ENCODE measurements at regions not wholly inside any gene's neighbourhood (a gene's known extent, or its start where the extent isn't known, plus 50 kb on each side); places are given as distances from the start of the nearest gene placed in this dataset.
"Not testable (repeated sequence)": the region's sequence is repeated elsewhere in the genome, so short reads cannot be mapped to it uniquely, and the experiment has no call there.

DNA sequence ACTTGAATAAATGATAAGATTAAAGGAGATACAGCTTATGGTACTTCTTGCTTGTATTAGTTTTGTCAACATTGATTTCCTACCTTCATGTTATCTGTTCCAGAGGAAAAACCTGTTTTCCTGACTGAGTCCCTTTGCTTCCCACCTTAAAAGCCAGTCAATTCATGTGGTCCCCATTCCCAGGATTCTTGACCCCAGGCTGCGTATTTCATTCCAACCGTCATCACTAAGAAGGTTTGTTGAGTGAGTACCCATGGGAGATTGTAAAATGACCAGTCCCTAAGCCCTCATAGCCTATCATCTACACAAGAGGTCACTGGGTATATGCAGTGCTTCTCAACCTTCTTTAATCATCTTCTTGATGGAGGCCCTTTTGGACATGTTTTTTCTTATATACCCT lies 52.2 kb downstream of the BEX3 start:
- no peak for DNase-seq (ENCODE audit: low read depth)

DNA sequence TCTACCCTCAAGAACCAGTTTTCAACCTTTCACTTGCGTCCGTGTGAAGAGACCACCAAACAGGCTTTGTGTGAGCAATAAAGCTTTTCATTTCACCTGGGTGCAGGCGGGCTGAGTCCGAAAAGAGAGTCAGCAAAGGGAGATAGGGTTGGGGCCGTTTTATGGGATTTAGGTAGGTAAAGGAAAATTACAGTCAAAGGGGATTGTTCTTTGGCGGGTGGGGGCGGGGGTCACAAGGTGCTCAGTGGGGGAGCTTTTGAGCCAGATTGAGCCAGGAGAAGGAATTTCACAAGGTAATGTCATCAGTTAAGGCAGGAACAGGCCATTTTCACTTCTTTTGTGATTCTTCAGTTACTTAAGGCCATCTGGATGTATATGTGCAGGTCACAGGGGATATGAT lies 52.7 kb downstream of the BEX3 start:
- DNase-seq (ENCODE audit: low read depth), result not testable (repeated sequence)

DNA sequence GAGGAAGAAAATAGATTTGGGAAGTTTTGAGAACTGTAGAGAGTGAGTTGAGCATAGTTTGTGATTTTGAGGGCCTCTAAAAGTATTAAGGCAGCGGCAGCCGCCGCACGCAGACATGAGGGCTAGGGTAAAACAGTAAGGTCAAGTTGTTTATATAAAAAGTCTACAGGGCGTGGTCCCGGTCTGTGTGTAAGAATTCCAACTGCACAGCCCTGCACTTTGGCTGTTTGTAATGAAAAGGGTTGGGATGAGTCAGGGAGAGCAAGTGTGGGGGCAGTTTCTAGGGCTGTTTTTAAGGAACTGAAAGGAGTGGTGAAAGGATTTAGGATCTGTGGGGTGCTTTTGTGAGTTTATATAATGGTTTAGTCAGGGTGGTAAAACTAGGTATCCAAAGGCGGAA lies 55.0 kb downstream of the BEX3 start:
- DNase-seq (ENCODE audit: low read depth), result no peak

DNA sequence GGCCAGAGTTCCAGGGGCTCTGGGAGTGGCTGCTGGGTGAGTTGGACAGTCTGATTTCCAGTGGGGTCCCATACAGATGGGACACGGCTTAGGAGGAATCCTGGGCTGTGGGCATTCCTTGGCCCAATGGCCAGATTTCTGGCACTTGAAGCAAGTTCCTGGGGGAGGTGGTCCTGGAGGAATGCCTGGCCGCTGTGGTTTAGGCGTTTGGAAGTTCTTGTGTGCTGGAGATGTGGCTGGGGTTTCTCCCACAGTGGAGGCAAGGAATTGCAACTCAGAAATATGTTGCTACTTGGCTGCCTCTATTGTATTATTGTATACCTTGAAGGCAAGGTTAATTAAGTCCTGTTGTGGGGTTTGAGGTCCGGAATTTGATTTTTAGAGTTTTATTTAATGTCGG lies 56.5 kb downstream of the BEX3 start:
- DNase-seq (ENCODE audit: low read depth), result not testable (repeated sequence)

DNA sequence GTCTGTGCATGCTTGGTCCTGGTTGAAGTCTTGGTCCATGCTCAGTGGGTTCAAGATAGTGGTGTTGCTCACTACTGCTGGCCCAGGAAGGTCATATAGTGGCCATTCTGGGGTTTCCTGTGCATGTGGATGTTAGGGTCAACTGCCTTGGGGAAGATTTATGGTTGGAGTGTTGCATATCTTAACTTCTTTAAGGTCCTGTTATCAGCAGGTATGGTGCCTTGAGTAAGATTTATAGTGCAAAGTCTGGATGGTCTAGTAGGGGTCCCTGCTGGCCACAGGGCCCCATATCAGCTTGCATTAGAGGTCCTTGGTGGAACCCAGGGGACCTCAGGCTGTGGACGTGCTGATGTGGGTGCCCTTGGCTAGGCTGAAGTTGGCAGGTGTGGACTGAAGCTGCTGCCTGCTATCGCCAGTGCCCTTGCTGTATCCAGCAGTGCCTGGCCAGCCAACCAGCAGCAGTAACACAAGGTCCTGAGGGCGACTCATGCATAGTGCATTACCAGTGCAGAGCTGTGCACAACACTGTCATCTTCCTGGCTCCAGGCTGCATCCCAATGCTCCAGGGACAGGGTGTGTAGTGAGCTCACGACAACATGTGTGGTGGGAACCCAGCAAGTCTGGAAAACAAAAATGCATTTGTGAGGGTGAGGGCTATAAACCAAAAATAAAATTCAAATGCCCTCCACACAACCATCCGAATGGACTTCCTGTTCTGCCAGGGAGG lies 61.0 kb downstream of the BEX3 start:
- DNase-seq (ENCODE audit: low read depth), result no peak

DNA sequence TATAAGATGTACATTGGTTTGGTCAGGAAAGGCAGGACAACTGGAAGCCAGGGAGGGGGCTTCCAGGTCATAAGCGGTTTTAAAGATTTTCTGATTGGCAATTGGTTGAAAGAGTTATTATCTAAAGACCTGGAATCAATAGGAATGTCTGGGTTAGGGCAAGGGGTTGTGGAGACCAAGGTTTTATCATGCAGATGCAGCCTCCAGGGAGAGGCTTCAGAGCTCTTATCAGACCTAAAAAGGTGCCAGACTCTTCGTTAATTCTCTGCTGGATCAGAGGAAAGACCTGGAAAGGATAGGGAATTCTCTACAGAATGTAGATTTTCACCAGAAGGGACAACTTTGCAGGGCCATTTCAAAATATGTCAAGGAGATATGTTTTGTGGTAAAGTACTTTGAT lies 62.8 kb downstream of the BEX3 start:
- no peak for DNase-seq (ENCODE audit: low read depth)

DNA sequence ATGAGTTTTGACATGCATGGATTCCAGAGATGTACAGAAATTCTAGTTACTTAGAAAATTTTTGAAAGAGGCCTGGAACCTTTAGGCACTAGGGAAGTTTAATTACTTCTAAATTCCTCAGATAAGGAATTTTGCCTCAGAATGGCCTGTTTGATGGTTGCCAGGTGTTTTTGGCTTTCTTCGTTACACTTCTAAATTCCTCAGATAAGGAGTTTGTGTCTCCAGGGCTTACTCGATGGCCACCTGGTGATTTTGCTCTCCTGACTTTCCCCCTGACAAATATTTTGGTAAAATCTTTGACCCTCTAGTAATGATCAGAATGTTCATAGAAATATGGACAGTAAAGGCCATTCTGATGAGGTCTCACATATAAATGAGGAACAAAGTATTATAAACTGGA lies 64.3 kb downstream of the BEX3 start:
- no peak for DNase-seq (ENCODE audit: low read depth)

DNA sequence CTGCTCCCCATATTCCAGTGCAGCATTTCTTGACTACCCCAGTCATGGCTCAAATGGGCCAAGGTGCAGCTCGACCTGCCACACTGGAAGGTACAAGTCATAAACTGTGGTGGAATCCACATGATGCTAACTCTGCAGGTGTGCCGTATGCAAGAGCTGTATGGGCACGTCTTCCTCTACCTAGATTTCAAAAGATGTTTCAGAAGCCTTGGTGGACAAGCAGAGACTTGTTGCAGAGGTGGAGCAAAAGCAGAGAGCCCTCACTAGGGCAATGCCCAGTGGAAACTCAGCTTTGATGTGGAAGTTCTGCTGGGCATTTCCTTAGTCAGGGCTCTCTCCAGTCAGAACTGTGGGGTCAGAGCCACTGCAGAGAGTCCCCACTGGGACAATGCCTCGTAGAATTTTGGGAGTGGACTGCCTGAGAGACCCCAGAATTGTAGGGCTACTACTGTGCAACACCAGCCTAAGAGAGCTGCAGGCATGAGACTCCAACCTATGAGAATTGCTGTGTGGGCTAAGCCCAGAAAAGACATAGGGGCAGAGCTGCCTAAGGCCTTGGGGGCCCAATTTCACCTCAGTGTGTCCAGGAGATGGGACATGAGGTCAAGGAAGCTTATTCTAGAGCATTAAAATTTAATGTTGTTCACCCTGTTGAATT lies 65.7 kb downstream of the BEX3 start:
- DNase-seq (ENCODE audit: low read depth), result no peak

DNA sequence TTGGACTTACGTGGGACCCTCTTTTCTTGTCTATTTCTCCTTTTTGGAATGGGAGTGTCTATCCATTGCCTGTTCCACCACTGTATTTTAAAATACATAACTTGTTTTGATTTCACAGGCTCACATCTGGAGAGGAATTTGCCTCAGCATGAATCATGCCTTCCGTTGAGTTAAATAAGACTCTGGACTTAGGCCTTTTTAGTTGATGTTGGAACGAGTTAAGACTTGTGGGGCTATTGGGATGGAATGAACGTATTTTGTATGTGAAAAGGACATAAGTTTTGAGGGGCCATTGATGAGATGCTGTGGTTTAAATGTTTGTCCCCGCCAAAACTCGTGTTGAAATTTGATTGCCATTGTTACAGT lies 66.2 kb downstream of the BEX3 start:
- DNase-seq (ENCODE audit: low read depth), result peak; percentile 4

DNA sequence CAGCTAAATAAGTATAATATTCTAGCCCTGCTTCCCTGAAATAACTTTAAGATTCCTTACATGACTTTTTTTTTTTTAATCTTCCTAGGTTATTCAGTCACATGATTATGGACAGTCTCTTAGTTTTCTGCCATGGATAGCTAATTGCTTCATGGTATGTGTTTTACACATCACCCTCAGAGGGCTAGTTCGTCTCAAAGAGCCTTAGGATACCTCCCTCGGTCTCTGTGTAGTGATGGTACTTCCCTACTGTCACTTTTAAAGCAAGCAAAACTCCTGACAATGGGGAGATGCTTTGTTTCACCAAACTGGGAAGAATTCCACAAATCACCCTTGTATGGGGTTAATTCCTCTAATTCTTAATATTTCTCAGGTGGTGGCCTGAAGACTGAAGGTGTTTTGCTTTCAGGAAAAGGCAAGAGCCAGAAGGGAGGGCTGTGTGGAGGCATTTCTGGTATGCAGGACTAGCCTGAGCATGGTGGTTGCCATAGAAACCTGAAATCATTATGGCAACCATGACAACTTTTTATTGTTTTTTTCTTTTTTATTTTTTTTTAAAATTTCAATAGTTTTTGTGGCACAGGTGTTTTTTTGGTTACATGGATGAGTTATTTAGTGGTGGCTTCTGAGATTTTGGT lies 70.4 kb downstream of the BEX3 start:
- no peak for DNase-seq (ENCODE audit: low read depth)
